Spleen (tissue), 11 donors: ENCODE measurements at regions not wholly inside any gene's neighbourhood (a gene's known extent, or its start where the extent isn't known, plus 50 kb on each side); places are given as distances from the start of the nearest gene placed in this dataset.

Experiments
- DNase-seq: peaks from one replicate; pipeline ENCODE4 v3.0.0-alpha.2; 2020
- H3K27ac ChIP-seq, 8 donors: fragments of 200-600 bp; sonication (generic) in 7 of 8; 1 replicate in 4 of 8; 2 replicates in 4 of 8; pipeline versions ENCODE4 v1.5.0 to v1.8.0; 2016 to 2021; ENCODE audit warnings: inconsistent platforms in 4 of 8, mild to moderate bottlenecking in 4 of 8, moderate library complexity in 1 of 8
- H3K27me3 ChIP-seq, 7 donors: fragments of 200-600 bp; sonication (generic) in 6 of 7; replicated peaks in 1 of 7; 1 replicate in 4 of 7; 2 replicates in 3 of 7; pipeline versions ENCODE4 v1.5.0 to v1.8.0; 2016 to 2021; ENCODE audit warnings: inconsistent platforms in 3 of 7, mild to moderate bottlenecking in 1 of 7
- H3K36me3 ChIP-seq, 6 donors: fragments of 200-600 bp; sonication (generic) in 5 of 6; 1 replicate in 4 of 6; 2 replicates in 2 of 6; pipeline versions ENCODE4 v1.5.0 to v1.8.0; 2016 to 2021; ENCODE audit warnings: inconsistent platforms in 2 of 6
- H3K4me1 ChIP-seq, 6 donors: fragments of 200-600 bp; sonication (generic) in 5 of 6; 1 replicate in 3 of 6; 2 replicates in 3 of 6; pipeline versions ENCODE4 v1.5.0 to v1.8.0; 2016 to 2021; ENCODE audit warnings: inconsistent platforms in 3 of 6
- H3K4me3 ChIP-seq, 8 donors: fragments of 200-600 bp; sonication (generic) in 7 of 8; 1 replicate in 4 of 8; 2 replicates in 4 of 8; pipeline versions ENCODE4 v1.5.0 to v1.8.0; 2016 to 2021; ENCODE audit warnings: inconsistent platforms in 4 of 8, mild to moderate bottlenecking in 4 of 8, moderate library complexity in 2 of 8
- H3K9me3 ChIP-seq, 8 donors: fragments of 200-600 bp; sonication (generic) in 7 of 8; 1 replicate in 4 of 8; 2 replicates in 4 of 8; pipeline versions ENCODE4 v1.5.0 to v1.8.0; 2016 to 2021; ENCODE audit warnings: inconsistent platforms in 4 of 8
- CTCF ChIP-seq, 11 experiments: fragments of 200-600 bp in 7 of 11; fragments of 450-650 bp in 4 of 11; sonication (generic) in 4 of 11; IDR thresholded peaks in 8 of 11; conservative IDR thresholded peaks in 3 of 11; 1 replicate in 7 of 11; 2 replicates in 4 of 11; pipeline versions ENCODE4 v1.4.0 to v1.8.0; 2016 to 2021; ENCODE audit warnings: antibody characterized with exemption in 11 of 11, inconsistent platforms in 4 of 11, mild to moderate bottlenecking in 1 of 11
- POLR2A ChIP-seq, 3 donors: fragments of 450-650 bp; IDR thresholded peaks; one replicate each; pipeline ENCODE4 v1.5.1; 2017; ENCODE audit warnings: antibody characterized with exemption in 3 of 3, mild to moderate bottlenecking in 1 of 3
- POLR2AphosphoS5 ChIP-seq, 3 donors: sonication (generic); formaldehyde crosslinking; IDR thresholded peaks; one replicate each; pipeline ENCODE4 v1.5.1; 2017; ENCODE audit warnings: antibody characterized with exemption in 3 of 3
- WGBS, 5 donors: extraction: QIAGEN DNeasy Blood & Tissue Kit in 3 of 5; methylation state at CpG; one replicate each; pipeline versions ENCODE4 v1.1.5 to v1.1.7; 2013 to 2018; 5-methylcytosine and 5-hydroxymethylcytosine counted together
- intact Hi-C: fragments of 100-400 bp; cut with DNase I; formaldehyde crosslinking; loops from one replicate; pipeline ENCODE4 v1.15.0; 2023; ENCODE audit warnings: low total_unique reads
- donor health status: healthy with polysubstance abuse.
- donor health status: DM: no; HTN: no; CAD: no; lungs with moderate emphysema.
- donor health status: DM: no; HTN: no; CAD: no.
- donor health status: Bipolar disorder and iron deficiency.
- donor health status: healthy.
- donor health status: DM: no; HTN: no; CAD: no.
- donor health status: DM: yes; HTN: yes; CAD: no.

- H3K4me3 ChIP-seq, result no peak overlapping the region
- no peak overlapping the region for H3K27ac ChIP-seq
- H3K9me3 ChIP-seq, result no peaks in the 10 kb centered on the region
- peaks cover 0 to 10% (median 0%) of the 10 kb centered on the region in 6 donors for H3K4me1 ChIP-seq
- 85 to 92% (median 92%) methylated on average over 8 of the region's 8 CpGs for WGBS, 5 donors
- no peak for TF ChIP-seq POLR2AphosphoS5 (IDR thresholded peaks at IDR 0.05)
- TF ChIP-seq CTCF (IDR thresholded peaks at IDR 0.05 in 8 of 11, conservative IDR thresholded peaks at IDR 0.05 in 3 of 11), result no peak
- no peak for TF ChIP-seq POLR2A (IDR thresholded peaks at IDR 0.05)
- H3K36me3 ChIP-seq, result no peaks in the 10 kb centered on the region
- H3K27me3 ChIP-seq, result peaks cover 0 to 3% (median 0%) of the 10 kb centered on the region in 7 donors
- peak; percentile 71 for DNase-seq
- intact Hi-C loops, result no loop called here
Observed at GRCh38 chr2:120824246-120824645, 88.6 kb downstream of the GLI2 start.

- intact Hi-C loops, result no loop called here
- DNase-seq, result peak; percentile 57
- WGBS, 5 donors, result 64 to 82% (median 75%) methylated on average over 9 to 13 of the region's 13 CpGs
Observed at GRCh38 chr2:120825370-120826259, 89.9 kb downstream of the GLI2 start.

GRCh38 chr2:120826260-120826648 lies 90.6 kb downstream of the GLI2 start:
- no peak overlapping the region for H3K4me3 ChIP-seq
- 62 to 80% (median 76%) methylated on average over 10 of the region's 10 CpGs for WGBS, 5 donors
- no peak overlapping the region for H3K27ac ChIP-seq
- no peaks in the 10 kb centered on the region for H3K9me3 ChIP-seq
- H3K27me3 ChIP-seq, result peaks cover 0 to 3% (median 0%) of the 10 kb centered on the region in 7 donors
- peak; percentile 51 for DNase-seq
- H3K4me1 ChIP-seq, result peaks cover 0 to 10% (median 0%) of the 10 kb centered on the region in 6 donors
- intact Hi-C loops, result no loop called here
- TF ChIP-seq POLR2AphosphoS5 (IDR thresholded peaks at IDR 0.05), result no peak
- TF ChIP-seq CTCF (IDR thresholded peaks at IDR 0.05 in 8 of 11, conservative IDR thresholded peaks at IDR 0.05 in 3 of 11), result no peak
- TF ChIP-seq POLR2A (IDR thresholded peaks at IDR 0.05), result no peak
- H3K36me3 ChIP-seq, result no peaks in the 10 kb centered on the region

More at GRCh38 chr2:120825370-120826259, 89.9 kb downstream of the GLI2 start:
- Histone ChIP-seq H3K4me1 (peaks cover 0 to 10% (median 0%) of the 10 kb centered on the region in 6 donors), H3K27me3 (peaks cover 0 to 3% (median 0%) of the 10 kb centered on the region in 7 donors), H3K36me3 (no peaks in the 10 kb centered on the region), H3K9me3 (no peaks in the 10 kb centered on the region), H3K4me3 (no peak overlapping the region), H3K27ac (no peak overlapping the region)
- TF ChIP-seq POLR2AphosphoS5 (IDR thresholded peaks at IDR 0.05), result peak in 2 of 3 donors; percentile 52 to 60
- no peak for TF ChIP-seq CTCF (IDR thresholded peaks at IDR 0.05 in 8 of 11, conservative IDR thresholded peaks at IDR 0.05 in 3 of 11)
- TF ChIP-seq POLR2A (IDR thresholded peaks at IDR 0.05), result no peak

- DNase-seq, result peak; percentile 55
- Histone ChIP-seq H3K27ac (no peak overlapping the region), H3K4me1 (peaks cover 0 to 10% (median 0%) of the 10 kb centered on the region in 6 donors), H3K36me3 (no peaks in the 10 kb centered on the region), H3K4me3 (no peak overlapping the region), H3K9me3 (no peaks in the 10 kb centered on the region), H3K27me3 (peaks cover 0 to 3% (median 0%) of the 10 kb centered on the region in 7 donors)
- TF ChIP-seq CTCF (IDR thresholded peaks at IDR 0.05 in 8 of 11, conservative IDR thresholded peaks at IDR 0.05 in 3 of 11) (no peak), POLR2A (IDR thresholded peaks at IDR 0.05) (no peak)
- WGBS, 5 donors, result 87 to 92% (median 88%) methylated on average over 16 to 18 of the region's 18 CpGs
- intact Hi-C loops, result no loop called here
Observed at GRCh38 chr2:120826716-120827410, 91.2 kb downstream of the GLI2 start.
